GM19240 (cell line): ENCODE measurements at regions not wholly inside any gene's neighbourhood (a gene's known extent, or its start where the extent isn't known, plus 50 kb on each side); places are given as distances from the start of the nearest gene placed in this dataset.

ENCODE experiments used
- DNase-seq: peaks from one replicate; pipeline ENCODE4 v3.0.0; 2011; ENCODE audit warnings: low spot score; ENCODE audit not compliant: insufficient read length

GRCh38 chr1:228987736-228988506, 252.6 kb downstream of the RHOU start:
- no peak for DNase-seq

GRCh38 chr1:228988664-228989063, 253.4 kb downstream of the RHOU start:
- DNase-seq = no peak

- DNase-seq = no peak
Observed at GRCh38 chr1:228989176-228989575, 253.9 kb downstream of the RHOU start.

GRCh38 chr1:228989676-228989991, 254.4 kb downstream of the RHOU start:
- DNase-seq = no peak

GRCh38 chr1:228989992-228990827, 254.9 kb downstream of the RHOU start:
- DNase-seq = no peak

- no peak for DNase-seq
Observed at GRCh38 chr1:228990906-228991569, 255.8 kb downstream of the RHOU start.

GRCh38 chr1:228992044-228992443, 256.8 kb downstream of the RHOU start:
- DNase-seq = no peak

- no peak for DNase-seq
Observed at GRCh38 chr1:228992907-228993535, 257.7 kb downstream of the RHOU start.

- no peak for DNase-seq
Observed at GRCh38 chr1:228994676-228995594, 259.7 kb downstream of the RHOU start.

GRCh38 chr1:228996281-228996680, 261.0 kb downstream of the RHOU start:
- DNase-seq = no peak

- no peak for DNase-seq
Observed at GRCh38 chr1:228997721-228998144, 262.5 kb downstream of the RHOU start.

- DNase-seq = no peak
Observed at GRCh38 chr1:228998179-228998578, 262.9 kb downstream of the RHOU start.

- DNase-seq = no peak
Observed at GRCh38 chr1:228999446-229000170, 264.3 kb downstream of the RHOU start.

- no peak for DNase-seq
Observed at GRCh38 chr1:229000187-229000586, 264.9 kb downstream of the RHOU start.

- DNase-seq = no peak
Observed at GRCh38 chr1:229001467-229002011, 266.3 kb downstream of the RHOU start.

GRCh38 chr1:229002037-229002436, 266.8 kb downstream of the RHOU start:
- no peak for DNase-seq

GRCh38 chr1:229002451-229002960, 267.2 kb downstream of the RHOU start:
- DNase-seq = no peak

GRCh38 chr1:229003233-229004031, 267.5 kb upstream of the RAB4A start:
- no peak for DNase-seq
